SW480 (cell line): ENCODE measurements at regions not wholly inside any gene's neighbourhood (a gene's known extent, or its start where the extent isn't known, plus 50 kb on each side); places are given as distances from the start of the nearest gene placed in this dataset.
A peak's percentile ranks its signal among the peaks of the same experiment; 100 is the strongest.

Experiments
- DNase-seq: peaks from one replicate; pipeline ENCODE4 v3.0.0-alpha.2; 2016; ENCODE audit warnings: low spot score

GRCh38 chr7:95718577-95719410 is 53.6 kb upstream of the DYNC1I1 start:
- DNase-seq: peak; percentile 66

DNA sequence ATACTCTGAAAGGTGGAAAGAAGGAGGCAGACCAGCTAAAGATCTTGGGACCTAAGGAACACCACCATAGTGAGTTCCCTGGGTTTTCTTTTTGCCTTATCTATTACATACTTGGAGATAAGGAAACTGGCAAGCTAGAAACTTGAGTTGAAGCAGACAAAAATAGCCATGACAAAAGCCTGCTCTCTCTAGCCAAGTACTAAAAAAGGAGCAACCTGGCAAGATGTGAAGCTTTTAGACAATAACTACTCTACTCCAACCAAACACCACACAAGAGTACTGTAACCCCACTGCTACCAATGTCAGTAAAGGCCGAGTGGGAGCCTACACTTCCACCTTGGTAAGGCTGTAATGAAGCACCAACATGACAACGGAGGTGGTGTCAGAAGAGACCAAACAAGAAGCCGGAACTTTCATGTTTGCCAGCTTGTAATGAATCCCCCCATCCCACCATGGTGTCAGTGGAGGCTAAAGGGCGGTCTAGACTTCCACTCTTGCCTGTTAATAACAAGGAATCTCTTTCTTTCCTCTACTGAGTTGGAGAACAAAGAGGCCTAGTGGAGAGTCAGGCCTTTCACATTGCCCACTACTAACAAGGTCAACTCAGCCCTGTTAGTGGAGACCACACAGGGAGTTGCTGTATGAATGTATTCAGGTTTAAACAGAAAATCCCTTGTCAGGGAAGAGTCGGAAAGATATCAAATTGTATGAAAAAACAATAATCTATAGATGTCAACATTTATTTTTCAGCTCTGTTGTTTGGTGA is 55.8 kb upstream of the DYNC1I1 start:
- no peak for DNase-seq

GRCh38 chr7:95715274-95715673 is 57.1 kb upstream of the DYNC1I1 start:
- no peak for DNase-seq

DNA sequence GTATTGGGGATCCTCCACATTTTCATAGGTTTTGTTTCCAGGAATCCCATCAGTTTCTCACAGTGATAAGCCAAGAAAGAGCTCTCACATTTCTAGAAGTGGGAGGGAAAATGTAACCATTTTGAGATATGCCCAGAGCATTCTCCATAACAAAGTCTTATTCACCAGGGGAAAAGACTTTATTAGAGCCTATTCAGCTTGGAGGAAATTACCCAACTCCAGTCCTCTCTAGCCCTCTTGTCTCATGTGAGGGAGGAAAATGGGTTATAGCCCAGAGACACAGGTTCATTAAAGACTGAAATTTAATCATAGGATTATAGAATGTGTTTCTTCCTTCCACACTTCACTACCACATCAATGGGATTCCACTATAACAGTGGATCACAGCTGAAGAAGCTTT is 61.6 kb upstream of the DYNC1I1 start:
- no peak for DNase-seq

DNA sequence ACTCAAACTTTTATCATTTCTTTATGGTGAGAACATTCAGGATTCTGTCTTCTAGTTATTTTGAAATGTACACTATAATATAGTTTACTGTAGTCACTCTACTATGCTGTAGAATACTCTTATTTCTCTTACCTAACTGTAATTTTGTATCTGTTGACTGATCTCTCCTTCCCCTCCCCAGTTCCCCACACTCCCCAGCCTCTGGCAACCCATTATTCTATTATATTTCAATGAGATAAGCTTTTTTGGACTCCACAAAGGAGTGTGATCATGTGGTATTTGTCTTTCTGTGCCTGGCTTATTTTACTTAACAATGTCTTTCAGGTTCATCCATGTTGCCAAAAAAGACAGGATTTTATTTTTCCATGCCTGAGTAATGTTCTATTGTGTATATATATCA is 71.4 kb upstream of the DYNC1I1 start:
- no peak for DNase-seq

DNA sequence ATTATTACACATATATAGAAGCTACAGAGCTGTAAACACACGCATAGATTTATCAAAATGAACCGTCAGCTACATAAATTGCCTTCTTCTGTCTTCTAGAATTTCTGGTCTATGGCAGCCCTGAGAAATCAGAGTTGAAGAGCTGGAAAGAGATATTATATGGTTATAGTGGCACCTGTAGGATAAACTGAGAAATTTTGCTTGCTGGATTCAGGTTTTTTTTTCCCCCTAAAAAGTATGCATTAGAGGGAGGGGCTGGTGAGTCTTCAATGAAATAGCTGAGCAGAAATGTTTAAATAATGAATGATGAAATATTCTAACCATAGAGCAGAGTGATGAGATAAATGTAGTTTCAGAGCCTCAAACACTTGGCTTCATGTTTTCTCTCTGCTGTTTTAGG is 78.0 kb upstream of the DYNC1I1 start:
- peak; percentile 54 for DNase-seq

DNA sequence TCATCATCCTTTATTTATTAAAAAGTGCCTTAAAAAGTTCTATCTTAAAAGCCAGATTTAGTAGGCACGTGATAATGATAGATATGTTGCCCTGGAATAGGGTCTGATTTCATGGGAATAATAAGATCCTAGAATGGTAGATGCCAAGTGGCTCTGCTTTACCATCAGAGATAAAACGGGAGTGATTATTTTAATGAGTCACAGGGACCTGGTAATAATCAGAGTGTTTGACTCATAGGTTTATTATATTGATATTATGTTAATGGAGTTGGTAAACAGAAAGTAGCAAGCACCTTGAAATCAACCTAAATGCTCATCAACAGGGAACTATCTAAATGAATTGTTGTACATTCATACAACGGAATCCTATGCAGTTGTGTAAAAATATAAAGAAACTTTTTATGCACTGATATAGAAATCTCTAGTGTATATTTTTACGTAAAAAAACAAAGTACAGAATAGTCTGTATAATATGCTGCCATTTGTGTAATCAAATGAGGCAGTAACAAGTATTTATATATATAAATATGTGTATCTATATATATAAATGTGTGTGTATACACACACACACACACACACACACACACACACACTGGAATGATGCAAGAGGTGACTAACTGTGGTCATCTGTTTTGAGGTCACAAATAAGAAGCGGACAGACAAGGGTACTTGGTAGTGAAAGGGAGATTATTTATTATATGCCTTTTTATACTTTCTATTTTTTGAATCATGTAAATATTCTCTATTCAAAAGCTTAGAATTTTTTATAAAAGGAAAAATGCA is 78.6 kb upstream of the DYNC1I1 start:
- peak; percentile 91 for DNase-seq

- peak; percentile 31 for DNase-seq
Observed at GRCh38 chr7:95691464-95691863, 80.9 kb upstream of the DYNC1I1 start.

GRCh38 chr7:95690367-95690947 is 81.9 kb upstream of the DYNC1I1 start:
- peak; percentile 80 for DNase-seq

GRCh38 chr7:95688931-95689495 is 83.3 kb upstream of the DYNC1I1 start:
- no peak for DNase-seq

DNA sequence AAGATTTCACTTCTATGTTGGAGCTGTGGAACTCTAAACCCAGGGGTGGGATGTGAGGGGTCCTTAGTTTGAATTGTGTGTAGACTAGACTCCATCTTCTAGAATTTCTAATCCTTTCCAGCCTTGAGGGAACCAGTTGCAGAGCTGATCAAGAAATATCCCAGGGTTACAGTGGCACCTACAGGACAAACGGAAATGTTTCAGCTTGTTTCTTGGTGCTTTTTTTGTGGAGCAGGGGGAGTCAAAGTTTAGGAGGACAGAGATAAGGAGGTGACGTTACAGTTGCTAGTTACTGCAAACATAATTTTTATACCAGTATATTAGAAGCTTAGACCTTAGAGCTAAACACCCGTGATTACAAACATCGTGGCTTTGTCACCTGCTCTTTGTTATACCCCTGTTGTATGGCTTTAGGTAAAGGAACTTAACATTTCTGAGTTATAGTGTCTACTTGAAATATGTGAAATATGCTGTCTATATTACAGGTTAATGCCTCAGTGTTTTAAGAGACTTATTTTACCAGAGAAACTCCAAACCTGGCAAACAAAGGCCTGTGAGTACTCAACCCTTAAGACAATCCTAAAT is 84.5 kb upstream of the DYNC1I1 start:
- peak; percentile 69 for DNase-seq

DNA sequence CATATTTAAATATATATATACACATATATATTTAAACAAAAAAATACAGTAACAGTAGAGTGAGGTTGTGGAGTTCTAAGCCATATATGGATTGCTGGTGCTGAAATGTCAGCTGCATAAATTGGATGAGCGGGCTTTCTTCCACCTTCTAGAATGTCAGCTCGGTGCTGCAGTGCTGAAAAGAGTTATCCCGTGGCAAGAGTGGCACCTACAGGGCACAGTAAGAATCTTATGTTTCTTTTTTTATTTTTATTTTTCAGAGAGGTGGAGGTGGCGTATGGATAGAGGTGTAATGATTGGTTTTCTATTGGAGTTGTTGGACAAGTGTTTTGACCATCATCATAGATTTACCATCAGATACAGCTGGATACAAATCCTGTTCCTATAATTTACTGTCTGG is 86.2 kb upstream of the DYNC1I1 start:
- peak; percentile 91 for DNase-seq

- no peak for DNase-seq
Observed at GRCh38 chr7:95684505-95684904, 87.8 kb upstream of the DYNC1I1 start.

DNA sequence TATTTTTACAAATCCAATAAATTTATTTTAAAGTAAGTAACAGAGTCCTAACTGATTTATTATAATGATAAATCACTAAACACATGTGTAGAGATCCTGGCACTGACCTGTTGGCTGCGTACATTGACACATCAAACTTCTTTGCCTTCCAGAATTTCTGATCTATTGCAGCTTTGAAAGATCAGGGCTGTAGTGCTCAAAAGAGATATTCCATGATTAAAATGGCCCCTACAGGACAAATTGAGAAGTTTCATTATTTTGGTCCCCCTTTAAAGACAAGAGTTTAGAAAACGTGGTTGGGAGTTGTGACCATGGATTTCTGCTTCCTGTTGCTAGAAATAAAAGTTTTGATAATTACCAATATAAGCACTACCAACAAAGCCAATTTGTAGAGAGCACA is 87.7 kb upstream of the PDK4 start:
- peak; percentile 39 for DNase-seq

DNA sequence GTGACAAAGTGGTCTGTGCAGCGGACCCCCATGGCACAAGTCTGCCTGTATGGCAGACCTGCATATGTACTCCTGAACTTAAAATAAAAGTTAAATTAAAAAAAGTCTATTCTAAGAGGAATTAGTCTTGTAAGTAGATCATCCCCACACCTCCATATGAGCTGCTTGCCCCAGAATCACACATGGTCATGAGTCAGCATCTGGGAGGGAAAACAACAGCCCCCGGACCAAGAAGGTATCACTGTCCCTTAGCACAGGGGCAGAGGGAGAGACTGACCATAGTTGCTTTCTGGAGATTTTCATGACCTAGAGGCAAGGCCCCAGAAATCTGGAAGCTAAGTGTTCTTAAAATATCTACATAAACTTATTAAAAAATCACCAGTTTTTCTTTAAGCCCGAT is 86.6 kb upstream of the PDK4 start:
- no peak for DNase-seq

- no peak for DNase-seq
Observed at GRCh38 chr7:95676691-95677090, 80.4 kb upstream of the PDK4 start.

DNA sequence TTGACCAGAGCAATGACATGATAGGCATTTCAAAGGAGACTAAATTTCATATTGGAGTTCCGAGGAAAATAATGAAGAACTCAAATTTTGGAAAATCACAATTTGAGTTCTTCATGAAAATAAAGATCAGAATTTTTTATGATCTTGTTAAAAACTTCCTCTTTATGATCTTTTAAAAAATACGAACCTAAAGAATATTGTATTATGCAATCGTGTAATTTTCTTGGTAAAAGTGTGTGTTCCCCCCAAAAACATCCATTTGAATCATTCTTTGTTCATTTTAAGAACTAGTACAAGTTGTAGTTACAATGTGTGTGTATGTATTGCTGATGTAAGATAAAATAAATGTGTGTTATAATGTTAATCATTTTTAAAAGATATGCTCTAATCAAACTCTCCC is 79.3 kb upstream of the PDK4 start:
- DNase-seq: no peak

DNA sequence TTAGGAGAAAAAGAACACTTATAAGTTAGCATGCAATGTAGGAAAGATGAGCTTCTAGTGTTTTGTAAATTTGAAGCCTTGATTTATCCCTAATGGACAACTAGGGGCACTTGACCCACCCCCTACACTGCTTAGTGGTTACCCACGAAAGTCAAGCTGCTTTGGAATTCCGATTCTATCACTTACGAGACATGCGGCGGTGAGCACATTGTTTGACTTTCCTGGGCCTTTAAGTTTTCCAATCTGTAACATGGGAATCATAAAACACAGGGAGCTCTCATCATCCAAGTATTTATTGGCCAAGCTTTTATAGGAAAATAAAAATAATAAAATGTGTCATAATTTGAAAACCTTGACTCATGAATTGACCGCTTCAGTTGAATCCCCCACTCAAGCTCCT is 78.7 kb upstream of the PDK4 start:
- no peak for DNase-seq

GRCh38 chr7:95674101-95674500 is 77.8 kb upstream of the PDK4 start:
- no peak for DNase-seq

GRCh38 chr7:95672434-95672833 is 76.1 kb upstream of the PDK4 start:
- no peak for DNase-seq

DNA sequence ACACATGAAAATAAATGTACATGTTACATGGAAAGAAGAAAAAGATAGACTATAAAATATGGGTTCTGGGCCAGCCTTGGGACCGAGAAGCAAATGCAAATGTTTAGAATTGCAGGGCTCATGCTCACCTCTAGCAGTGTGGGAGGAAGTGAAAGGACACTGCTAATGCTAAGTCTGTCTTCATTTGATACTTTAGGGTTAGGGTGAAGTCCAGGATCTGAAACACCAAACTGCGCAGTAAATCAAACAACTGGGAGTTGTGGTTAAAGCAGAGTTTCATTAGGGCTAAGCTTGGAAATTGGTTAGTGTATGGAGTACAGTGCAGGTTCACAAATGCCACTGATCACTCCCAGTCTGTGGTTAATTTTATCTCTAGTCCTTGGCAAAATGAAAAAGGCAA is 73.2 kb upstream of the PDK4 start:
- no peak for DNase-seq
